Suprapubic skin (tissue), 3 donors: ENCODE measurements at regions not wholly inside any gene's neighbourhood (a gene's known extent, or its start where the extent isn't known, plus 50 kb on each side); places are given as distances from the start of the nearest gene placed in this dataset.

Experiments
- EP300 ChIP-seq: sonication (generic); formaldehyde crosslinking; IDR thresholded peaks from one replicate; pipeline ENCODE4 v1.6.1; 2017; ENCODE audit warnings: antibody characterized with exemption
- POLR2A ChIP-seq, 2 donors: fragments of 450-650 bp; IDR thresholded peaks; one replicate each; pipeline ENCODE4 v1.6.1; 2017; ENCODE audit warnings: antibody characterized with exemption in 2 of 2, mild to moderate bottlenecking in 2 of 2, moderate library complexity in 2 of 2
- TF ChIP-seq, protein P1 (sequence below), 2 donors: fragments of 200-600 bp in 1 of 2; fragments of 450-650 bp in 1 of 2; sonication (generic) in 1 of 2; IDR thresholded peaks; one replicate each; pipeline ENCODE4 v1.5.1; 2016 to 2019; ENCODE audit warnings: antibody characterized with exemption in 2 of 2, mild to moderate bottlenecking in 1 of 2, moderate library complexity in 1 of 2

DNA sequence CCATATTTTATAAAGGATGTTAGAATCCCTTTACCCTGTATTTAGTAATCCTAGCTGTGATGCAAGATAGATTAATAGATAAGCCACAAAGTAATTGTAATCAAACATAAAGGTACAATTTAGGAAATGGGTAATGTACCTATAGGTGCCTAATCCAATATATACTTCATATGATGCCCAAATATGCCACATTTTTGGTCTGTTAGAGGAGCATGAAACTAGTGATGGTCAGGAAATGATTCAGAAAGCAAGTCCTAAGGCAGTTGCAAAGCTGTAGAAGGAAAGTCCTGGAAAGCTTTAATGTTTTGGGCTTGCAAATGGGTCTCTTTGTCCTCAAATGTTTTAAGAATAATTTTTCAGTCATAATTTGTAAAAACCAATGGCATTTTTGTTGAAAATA, 76.6 kb upstream of the PTPRK start:
- TF ChIP-seq, protein P1, sequence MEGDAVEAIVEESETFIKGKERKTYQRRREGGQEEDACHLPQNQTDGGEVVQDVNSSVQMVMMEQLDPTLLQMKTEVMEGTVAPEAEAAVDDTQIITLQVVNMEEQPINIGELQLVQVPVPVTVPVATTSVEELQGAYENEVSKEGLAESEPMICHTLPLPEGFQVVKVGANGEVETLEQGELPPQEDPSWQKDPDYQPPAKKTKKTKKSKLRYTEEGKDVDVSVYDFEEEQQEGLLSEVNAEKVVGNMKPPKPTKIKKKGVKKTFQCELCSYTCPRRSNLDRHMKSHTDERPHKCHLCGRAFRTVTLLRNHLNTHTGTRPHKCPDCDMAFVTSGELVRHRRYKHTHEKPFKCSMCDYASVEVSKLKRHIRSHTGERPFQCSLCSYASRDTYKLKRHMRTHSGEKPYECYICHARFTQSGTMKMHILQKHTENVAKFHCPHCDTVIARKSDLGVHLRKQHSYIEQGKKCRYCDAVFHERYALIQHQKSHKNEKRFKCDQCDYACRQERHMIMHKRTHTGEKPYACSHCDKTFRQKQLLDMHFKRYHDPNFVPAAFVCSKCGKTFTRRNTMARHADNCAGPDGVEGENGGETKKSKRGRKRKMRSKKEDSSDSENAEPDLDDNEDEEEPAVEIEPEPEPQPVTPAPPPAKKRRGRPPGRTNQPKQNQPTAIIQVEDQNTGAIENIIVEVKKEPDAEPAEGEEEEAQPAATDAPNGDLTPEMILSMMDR (IDR thresholded peaks at IDR 0.05), result no peak
- no peak for TF ChIP-seq POLR2A (IDR thresholded peaks at IDR 0.05)
- no peak for TF ChIP-seq EP300
